ENCODE measurements at regions not wholly inside any gene's neighbourhood (a gene's known extent, or its start where the extent isn't known, plus 50 kb on each side); places are given as distances from the start of the nearest gene placed in this dataset.

DNA sequence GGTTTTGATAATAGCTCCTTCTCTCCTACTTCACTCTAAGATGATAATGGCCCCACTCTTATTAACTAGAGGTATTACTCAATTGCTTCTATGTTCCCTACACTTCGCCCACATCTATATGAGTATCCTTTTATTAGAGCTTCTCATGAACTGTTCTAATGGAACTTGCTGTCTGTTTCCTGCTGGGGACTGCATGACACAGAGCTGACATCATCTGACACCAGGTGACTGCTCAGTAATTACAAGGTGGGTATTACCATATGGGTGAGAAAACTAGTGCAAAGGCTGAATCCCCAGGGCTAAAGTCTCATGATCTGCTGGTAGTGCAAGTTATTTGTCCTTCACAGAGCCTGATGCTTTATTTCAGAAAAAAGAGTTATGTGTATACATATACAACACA is 146.2 kb upstream of the PLCXD3 start:
- no TSS peak for BruUV-seq (replicated peaks)
- H3K23ac ChIP-seq (ENCODE audit: low read depth, low read length) = no peak overlapping the region
- H2BK120ac ChIP-seq (ENCODE audit: low read depth, low read length) = no peak overlapping the region
- ChIA-PET POLR2A (ENCODE audit: unreplicated experiment) (no interaction called here), CTCF (no interaction called here)
- intact Hi-C loops (cut with micrococcal nuclease) = no loop called here
- no peak overlapping the region for H3K18ac ChIP-seq (ENCODE audit: low read depth, low read length)
- no peaks in the 10 kb centered on the region for H3K36me3 ChIP-seq (ENCODE audit: control insufficient read depth, insufficient read depth, low read length)
- no peak overlapping the region for H3K14ac ChIP-seq (replicated peaks; ENCODE audit: low read depth, low read length)
- H2AFZ ChIP-seq (replicated peaks; ENCODE audit: low read length, poor library complexity) = no peak overlapping the region
- no peaks in the 10 kb centered on the region for H4K20me1 ChIP-seq (ENCODE audit: insufficient read depth, low read length)
- ATAC-seq (ENCODE audit: low read depth) (no peak), DNase-seq (no peak)
- H4K5ac ChIP-seq (ENCODE audit: low read depth, low read length) = no peak overlapping the region
- H4K8ac ChIP-seq (ENCODE audit: low read depth in 2 of 2, low read length in 2 of 2) = no peak overlapping the region
- no peak overlapping the region for H2BK5ac ChIP-seq (ENCODE audit: low read depth, low read length, poor library complexity, severe bottlenecking)
- H3K4me3 ChIP-seq (ENCODE audit: insufficient read depth, low read depth, low read length) = no peak overlapping the region
- TF ChIP-seq CEBPB (IDR thresholded peaks at IDR 0.05; ENCODE audit: low read depth, low read length) (no peak), BHLHE40 (IDR thresholded peaks at IDR 0.05; ENCODE audit: low read depth, low read length) (no peak), FOS (IDR thresholded peaks at IDR 0.05; ENCODE audit: low read depth, low read length) (no peak), CTCF (conservative IDR thresholded peaks at IDR 0.05; ENCODE audit: low read depth, low read length) (no peak), MXI1 (IDR thresholded peaks at IDR 0.05; ENCODE audit: borderline replicate concordance, low read depth, low read length) (no peak), CHD1 (IDR thresholded peaks at IDR 0.05; ENCODE audit: low read depth, low read length) (no peak), RAD21 (IDR thresholded peaks at IDR 0.05; ENCODE audit: low read length) (no peak), SMC3 (IDR thresholded peaks at IDR 0.05; ENCODE audit: low read depth, low read length) (no peak)
- TF ChIP-seq, protein P1, sequence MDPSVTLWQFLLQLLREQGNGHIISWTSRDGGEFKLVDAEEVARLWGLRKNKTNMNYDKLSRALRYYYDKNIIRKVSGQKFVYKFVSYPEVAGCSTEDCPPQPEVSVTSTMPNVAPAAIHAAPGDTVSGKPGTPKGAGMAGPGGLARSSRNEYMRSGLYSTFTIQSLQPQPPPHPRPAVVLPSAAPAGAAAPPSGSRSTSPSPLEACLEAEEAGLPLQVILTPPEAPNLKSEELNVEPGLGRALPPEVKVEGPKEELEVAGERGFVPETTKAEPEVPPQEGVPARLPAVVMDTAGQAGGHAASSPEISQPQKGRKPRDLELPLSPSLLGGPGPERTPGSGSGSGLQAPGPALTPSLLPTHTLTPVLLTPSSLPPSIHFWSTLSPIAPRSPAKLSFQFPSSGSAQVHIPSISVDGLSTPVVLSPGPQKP (IDR thresholded peaks at IDR 0.05; ENCODE audit: borderline replicate concordance, low read depth, low read length) = no peak
- in situ Hi-C loops (cut with MboI; ENCODE audit: low sequenced_read_pairs) = no loop called here
- H3K79me1 ChIP-seq (ENCODE audit: low read depth in 1 of 2, low read length in 2 of 2) = no peaks in the 10 kb centered on the region
- no peak overlapping the region for H2BK15ac ChIP-seq (ENCODE audit: low read depth, low read length)
- no peaks in the 10 kb centered on the region for H3K4me1 ChIP-seq (ENCODE audit: control insufficient read depth, insufficient read depth, low read length)
- no peak overlapping the region for H2AK9ac ChIP-seq (replicated peaks; ENCODE audit: low read depth, low read length, poor library complexity)
- H3K9me1 ChIP-seq (ENCODE audit: insufficient read depth, low read length) = no peaks in the 10 kb centered on the region
- H3K56ac ChIP-seq (ENCODE audit: extremely low read depth, insufficient read depth, low read length) = no peak overlapping the region
- dilution Hi-C loops (cut with HindIII; ENCODE audit: low sequenced_read_pairs, unreplicated experiment) = no loop called here
- H3K9ac ChIP-seq (ENCODE audit: low read depth, low read length) = no peak overlapping the region
- H3K27ac ChIP-seq (ENCODE audit: insufficient read depth, low read length) = no peak overlapping the region
- H2BK20ac ChIP-seq (ENCODE audit: low read depth, low read length) = no peak overlapping the region
- no CpG with 5 or more reads among the region's 1 CpG for WGBS, 2 experiments (ENCODE audit: extremely low coverage in 2 of 2, insufficient read length in 1 of 2)
- H4K91ac ChIP-seq (ENCODE audit: insufficient read depth, low read depth, low read length) = no peak overlapping the region
- no peak overlapping the region for H3K4ac ChIP-seq (ENCODE audit: low read depth, low read length)
- H2AK5ac ChIP-seq (ENCODE audit: low read depth, low read length) = no peak overlapping the region
- H3K9me3 ChIP-seq (ENCODE audit: control insufficient read depth, insufficient read depth, low read length) = no peaks in the 10 kb centered on the region
- H3K27me3 ChIP-seq (ENCODE audit: control insufficient read depth, insufficient read depth, low read length) = no peaks in the 10 kb centered on the region
- H3K4me2 ChIP-seq (ENCODE audit: low read depth, low read length) = no peak overlapping the region
